Stimulated activated CD8-positive, alpha-beta memory T cell treated with anti-CD3 and anti-CD28 coated beads, Interleukin-12 subunit alpha, Interleukin-12 subunit beta, amount 100 ng/mL, for 1 hour (primary cell): ENCODE measurements at regions not wholly inside any gene's neighbourhood (a gene's known extent, or its start where the extent isn't known, plus 50 kb on each side); places are given as distances from the start of the nearest gene placed in this dataset.

Source experiments
- DNase-seq: peaks from one replicate; pipeline ENCODE4 v3.0.0-alpha.2; 2020; ENCODE audit warnings: low read depth

GRCh38 chr1:208640295-208640694, 396.1 kb upstream of the PLXNA2 start:
- no peak for DNase-seq

- DNase-seq, result no peak
Measured at GRCh38 chr1:208641579-208642280, 397.5 kb upstream of the PLXNA2 start.

GRCh38 chr1:208643005-208643597, 398.9 kb upstream of the PLXNA2 start:
- DNase-seq, result no peak

- no peak for DNase-seq
Measured at GRCh38 chr1:208644401-208645160, 400.4 kb upstream of the PLXNA2 start.

- no peak for DNase-seq
Measured at GRCh38 chr1:208646431-208646830, 402.2 kb upstream of the PLXNA2 start.

- no peak for DNase-seq
Measured at GRCh38 chr1:208648146-208648545, 404.0 kb upstream of the PLXNA2 start.

GRCh38 chr1:208652296-208653160, 408.3 kb upstream of the PLXNA2 start:
- DNase-seq, result no peak

GRCh38 chr1:208653426-208653825, 409.2 kb upstream of the PLXNA2 start:
- DNase-seq, result no peak

GRCh38 chr1:208654241-208654640, 410.1 kb upstream of the PLXNA2 start:
- no peak for DNase-seq

- DNase-seq, result no peak
Measured at GRCh38 chr1:208665936-208666335, 421.8 kb upstream of the PLXNA2 start.

- no peak for DNase-seq
Measured at GRCh38 chr1:208668991-208669390, 424.8 kb upstream of the PLXNA2 start.

GRCh38 chr1:208670778-208671177, 426.6 kb upstream of the PLXNA2 start:
- DNase-seq, result no peak

- DNase-seq, result no peak
Measured at GRCh38 chr1:208681878-208682663, 437.9 kb upstream of the PLXNA2 start.

GRCh38 chr1:208682664-208683013, 438.5 kb upstream of the PLXNA2 start:
- no peak for DNase-seq

GRCh38 chr1:208683141-208683540, 439.0 kb upstream of the PLXNA2 start:
- no peak for DNase-seq

- DNase-seq, result no peak
Measured at GRCh38 chr1:208684192-208684591, 440.0 kb upstream of the PLXNA2 start.

GRCh38 chr1:208686592-208686991, 442.4 kb upstream of the PLXNA2 start:
- no peak for DNase-seq

- no peak for DNase-seq
Measured at GRCh38 chr1:208688656-208689315, 444.6 kb upstream of the PLXNA2 start.

- no peak for DNase-seq
Measured at GRCh38 chr1:208691012-208691411, 446.8 kb upstream of the PLXNA2 start.

- no peak for DNase-seq
Measured at GRCh38 chr1:208709981-208710380, 465.8 kb upstream of the PLXNA2 start.

- no peak for DNase-seq
Measured at GRCh38 chr1:208714323-208714722, 470.1 kb upstream of the PLXNA2 start.
